ENCODE measurements at regions not wholly inside any gene's neighbourhood (a gene's known extent, or its start where the extent isn't known, plus 50 kb on each side); places are given as distances from the start of the nearest gene placed in this dataset.
"Not testable (repeated sequence)": the region's sequence is repeated elsewhere in the genome, so short reads cannot be mapped to it uniquely, and the experiment has no call there.

GRCh38 chr14:50020799-50021198 is 95.6 kb downstream of the VCPKMT start:
- no peak for DNase-seq

DNA sequence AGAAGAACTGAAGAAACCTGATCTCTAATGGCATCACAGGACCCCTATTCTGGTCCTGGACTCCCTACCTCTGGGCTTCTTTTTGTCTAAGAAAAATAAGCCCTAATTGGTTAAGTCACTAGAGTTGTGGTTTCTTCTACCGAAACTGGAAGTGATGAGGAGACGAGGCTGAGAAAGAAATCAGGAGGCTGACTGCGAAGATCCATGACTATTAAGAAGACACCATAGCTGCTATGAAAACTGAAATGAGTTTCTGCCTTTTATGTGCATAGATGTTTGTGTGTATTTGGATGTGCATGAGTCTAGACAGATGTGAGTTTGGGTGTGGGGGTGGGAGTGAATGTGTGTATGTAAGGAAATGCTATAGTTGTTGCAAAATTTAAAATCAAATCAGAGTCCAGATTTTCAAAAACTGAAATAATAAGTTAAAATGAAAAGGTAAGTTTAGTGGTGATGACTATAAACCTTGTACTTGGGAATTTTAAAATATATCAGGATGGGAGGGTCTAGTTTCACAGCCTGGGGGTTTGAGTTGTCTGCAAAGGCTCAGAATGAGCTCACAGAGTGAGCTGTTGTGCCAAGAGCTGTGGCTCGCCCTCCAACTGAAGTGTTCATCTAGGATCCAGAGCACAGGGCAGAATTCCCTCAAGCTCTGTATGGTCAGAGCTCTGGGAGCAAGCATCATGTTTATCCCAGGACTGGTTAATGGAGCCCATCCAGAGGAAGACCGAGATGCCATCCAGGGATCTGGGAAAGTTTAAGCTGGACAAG is 94.9 kb downstream of the VCPKMT start:
- no peak for DNase-seq

GRCh38 chr14:50022661-50023060 is 93.7 kb downstream of the VCPKMT start:
- DNase-seq: no peak

DNA sequence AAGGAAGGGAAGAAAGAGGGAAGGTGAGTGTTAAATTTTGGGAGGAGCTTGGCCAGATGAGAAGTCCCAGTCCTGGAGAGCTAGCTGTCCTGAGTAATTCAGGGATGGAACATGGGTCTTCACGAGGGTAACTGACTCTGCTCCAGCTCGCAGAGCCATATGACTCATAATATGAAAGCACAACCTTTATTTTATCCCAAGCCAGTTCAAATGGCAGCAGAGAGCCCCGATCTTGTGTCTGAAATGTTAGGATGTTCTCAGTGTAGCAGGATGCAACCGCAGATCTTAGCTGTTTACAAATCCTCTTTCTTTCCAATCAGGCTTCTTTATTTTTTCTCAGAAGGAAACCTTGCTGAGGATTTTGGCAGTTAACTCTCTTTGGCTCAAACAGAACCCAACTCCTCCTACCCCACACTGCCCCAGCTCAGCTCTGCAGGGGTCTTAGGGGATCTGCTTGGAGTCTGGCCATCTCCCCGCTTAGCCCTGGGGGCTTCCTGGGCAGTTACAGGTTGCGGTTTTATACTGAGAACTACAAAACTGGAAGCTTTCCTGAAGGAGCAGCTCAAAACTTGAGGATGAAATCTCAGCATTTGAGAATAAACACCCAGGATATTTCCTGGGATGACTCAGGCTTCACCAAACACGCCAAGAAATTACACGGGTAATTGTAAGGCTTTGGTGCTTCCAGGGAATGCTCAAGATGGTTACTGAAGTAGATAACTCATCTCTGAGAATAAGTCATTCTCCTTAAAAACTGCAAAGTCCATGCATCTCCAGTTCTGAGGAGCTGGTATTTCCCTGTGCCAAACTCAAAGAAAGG is 92.5 kb downstream of the VCPKMT start:
- no peak for DNase-seq

DNA sequence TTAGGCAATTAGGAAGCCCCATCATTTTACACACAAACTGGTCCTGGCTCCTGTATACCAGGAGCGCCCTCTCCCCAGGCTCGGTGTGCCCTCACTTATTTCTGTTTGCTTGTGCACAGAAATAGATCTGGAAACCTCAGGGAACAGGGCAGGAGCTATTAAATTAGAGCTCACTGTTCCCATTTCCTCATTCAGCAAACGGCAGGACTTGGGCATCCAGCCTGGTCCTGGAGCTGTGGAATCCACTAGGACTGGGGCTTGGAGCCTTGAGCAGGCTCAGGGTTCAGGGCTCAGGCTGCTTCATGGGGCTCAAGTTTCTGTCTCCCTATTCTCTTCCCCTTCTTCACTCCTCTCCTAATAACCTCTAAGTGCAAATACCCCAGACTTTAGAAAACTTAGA is 91.3 kb downstream of the VCPKMT start:
- DNase-seq: no peak

DNA sequence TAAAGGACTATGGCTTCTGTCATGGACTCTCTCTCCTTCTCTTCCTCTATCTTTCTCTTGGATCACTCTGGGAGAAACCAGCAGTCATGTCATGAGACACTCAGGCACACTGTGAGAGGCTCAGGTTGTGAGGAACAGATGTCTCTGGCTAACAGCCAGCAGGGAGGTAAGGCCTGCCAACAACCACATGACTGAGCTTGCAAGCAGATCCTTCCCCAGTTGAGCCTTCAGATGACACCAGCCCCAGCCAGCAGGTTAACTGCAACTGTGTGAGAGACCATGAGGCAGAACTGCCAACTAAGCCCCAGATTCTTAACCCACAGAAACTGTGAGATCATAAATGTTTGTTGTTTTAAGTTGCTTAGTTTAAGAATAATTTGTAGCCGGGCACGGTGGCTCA is 90.6 kb downstream of the VCPKMT start:
- DNase-seq: no peak

- DNase-seq: no peak
Measured at GRCh38 chr14:50026396-50026795, 90.0 kb downstream of the VCPKMT start.

DNA sequence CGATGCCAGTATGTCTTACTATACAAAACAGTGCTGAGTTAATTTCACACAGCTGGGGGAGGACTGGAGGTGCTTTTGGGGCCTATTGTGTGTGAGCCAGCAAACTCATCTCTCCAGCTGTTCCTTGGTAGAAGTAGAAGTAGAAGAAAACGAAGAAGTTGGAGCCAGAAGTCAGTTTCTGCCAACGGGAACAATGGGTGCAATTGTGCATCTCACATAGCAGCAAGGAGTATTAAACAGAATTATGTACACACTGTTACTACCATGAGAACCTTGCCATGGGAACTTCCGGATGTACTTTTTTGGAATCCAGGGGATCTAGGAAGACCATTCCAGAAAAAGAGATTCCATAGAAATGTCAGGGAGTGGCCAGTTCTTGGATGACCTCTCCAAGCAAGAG is 88.6 kb downstream of the VCPKMT start:
- DNase-seq: no peak

- DNase-seq: no peak
Measured at GRCh38 chr14:50028458-50028857, 87.9 kb downstream of the VCPKMT start.

- no peak for DNase-seq
Measured at GRCh38 chr14:50030036-50030435, 86.3 kb downstream of the VCPKMT start.

GRCh38 chr14:50030911-50031310 is 85.5 kb downstream of the VCPKMT start:
- not testable (repeated sequence) for DNase-seq

DNA sequence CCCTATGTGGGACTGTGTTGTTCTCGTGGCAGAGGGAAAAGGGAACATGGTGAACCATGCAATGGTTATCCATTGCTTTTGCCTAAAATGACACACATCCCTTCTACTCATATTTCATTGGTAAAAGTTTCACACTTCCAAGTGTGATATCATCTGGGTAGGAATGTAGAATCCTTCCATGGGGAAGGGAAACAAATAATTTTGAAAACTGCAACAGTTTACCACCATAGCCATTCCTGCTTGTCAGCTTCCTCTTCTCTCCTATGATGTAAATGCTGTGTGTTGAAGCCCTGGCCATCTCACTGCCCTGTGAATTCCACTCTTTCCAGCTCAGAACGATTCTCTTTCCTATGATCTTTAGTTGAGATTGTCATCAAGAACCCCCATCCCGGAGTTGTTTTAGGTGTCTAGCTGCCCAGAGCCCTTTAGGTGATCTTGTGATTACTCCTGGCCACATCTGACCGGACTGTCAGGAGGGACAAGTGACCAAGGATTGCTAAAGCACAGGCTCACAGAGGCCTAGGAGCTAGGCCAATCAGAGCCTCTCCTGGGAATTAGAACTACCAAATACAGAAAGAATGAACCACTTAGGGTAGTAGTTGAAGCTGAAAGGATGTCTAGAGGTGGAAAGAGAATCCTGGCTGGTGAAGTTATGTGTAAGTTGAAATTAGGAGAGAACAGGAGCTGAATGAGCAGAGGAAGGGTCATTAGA is 84.6 kb downstream of the VCPKMT start:
- no peak for DNase-seq

- not testable (repeated sequence) for DNase-seq
Measured at GRCh38 chr14:50032462-50033167, 83.8 kb downstream of the VCPKMT start.

- no peak for DNase-seq
Measured at GRCh38 chr14:50035214-50035613, 81.2 kb downstream of the VCPKMT start.

GRCh38 chr14:50036211-50036610 is 80.2 kb downstream of the VCPKMT start:
- DNase-seq: no peak

GRCh38 chr14:50036637-50037036 is 79.7 kb downstream of the VCPKMT start:
- DNase-seq: no peak

GRCh38 chr14:50037240-50037639 is 79.1 kb downstream of the VCPKMT start:
- DNase-seq: no peak

GRCh38 chr14:50037852-50038251 is 78.5 kb downstream of the VCPKMT start:
- no peak for DNase-seq

GRCh38 chr14:50038398-50039119 is 77.8 kb downstream of the VCPKMT start:
- no peak for DNase-seq

GRCh38 chr14:50039120-50039517 is 77.3 kb downstream of the VCPKMT start:
- no peak for DNase-seq

GRCh38 chr14:50039734-50040400 is 76.5 kb downstream of the VCPKMT start:
- DNase-seq: peak; percentile 35

GRCh38 chr14:50040401-50040775 is 76.0 kb downstream of the VCPKMT start:
- DNase-seq: peak; percentile 38

Data from GF-D8 (cell line).